HepG2 (cell line): ENCODE measurements at regions not wholly inside any gene's neighbourhood (a gene's known extent, or its start where the extent isn't known, plus 50 kb on each side); places are given as distances from the start of the nearest gene placed in this dataset.

Experiments
- ATAC-seq: fragments of 200-7000 bp; cut with Tn5 transposase; 3 replicates; pipeline ENCODE4 v1.9.1; 2020; ENCODE audit warnings: mild to moderate bottlenecking, moderate library complexity
- BruUV-seq: library from RNA; stranded (reverse); fragments of 400-500 nt; replicated peaks from 2 replicates; lab custom pipeline; 2021; lab: Mats Ljungman, UMichigan
- CTCF ChIA-PET: fragments of 300-600 bp; formaldehyde crosslinking; extraction: SDS; loops from one replicate; lab custom pipeline; 2021; ENCODE audit warnings: low total read pairs, inconsistent platforms, low intra/inter-chr PET ratio; lab: Yijun Ruan, JAX
- POLR2A ChIA-PET: fragments of 350-600 bp; sonication (Branson Sonifier 250); formaldehyde crosslinking; loops from one replicate; lab custom pipeline; 2020; ENCODE audit warnings: antibody characterized with exemption, inconsistent platforms; lab: Yijun Ruan, JAX
- DNase-seq: peaks from one replicate; pipeline ENCODE4 v3.0.0-alpha.2; 2015; ENCODE audit warnings: low spot score
- FAIRE-seq: peaks from 3 replicates; lab custom pipeline; 2011; peaks lifted over from hg19 to GRCh38; lab: Jason Lieb, UNC
- H2AFZ ChIP-seq: one replicate; pipeline ENCODE4 v1.6.1; 2011; ENCODE audit warnings: low read length, inconsistent platforms
- H3K27ac ChIP-seq: fragments of 300-600 bp; 3 replicates; pipeline ENCODE4 v1.8.0; 2011; ENCODE audit warnings: mixed run types, mild to moderate bottlenecking, mixed read lengths, low read length, inconsistent platforms; ENCODE audit not compliant: insufficient read depth; ENCODE audit errors: extremely low read length
- H3K27me3 ChIP-seq, 2 experiments: fragments of 200-600 bp in 1 of 2; 2 replicates in 1 of 2; 3 replicates in 1 of 2; pipeline versions ENCODE4 v1.6.0 to v1.8.0; 2011; ENCODE audit warnings: low read length in 2 of 2, mild to moderate bottlenecking in 2 of 2, moderate library complexity in 2 of 2, inconsistent platforms in 1 of 2; ENCODE audit not compliant: insufficient read depth in 2 of 2, control insufficient read depth in 1 of 2
- H3K36me3 ChIP-seq, 2 experiments: fragments of 200-600 bp in 1 of 2; replicated peaks in 1 of 2; 2 replicates in 1 of 2; 3 replicates in 1 of 2; pipeline versions ENCODE4 v1.5.1 to v1.8.0; 2011; ENCODE audit warnings: low read length in 2 of 2, inconsistent platforms in 1 of 2; ENCODE audit not compliant: insufficient read depth in 2 of 2, control insufficient read depth in 1 of 2
- H3K4me1 ChIP-seq: 2 replicates; pipeline ENCODE4 v1.5.1; 2012; ENCODE audit warnings: low read length, inconsistent platforms; ENCODE audit not compliant: insufficient read depth
- H3K4me2 ChIP-seq: 2 replicates; pipeline ENCODE4 v1.6.0; 2011; ENCODE audit warnings: low read depth, low read length, inconsistent platforms
- H3K4me3 ChIP-seq, 3 experiments: fragments of 200-600 bp in 1 of 3; sonication (generic), shearing (Covaris generic) in 1 of 3; replicated peaks in 1 of 3; 2 replicates each; pipeline ENCODE4 v1.5.1; 2011 to 2016; ENCODE audit warnings: low read length in 3 of 3, inconsistent platforms in 2 of 3, low read depth in 2 of 3, mild to moderate bottlenecking in 2 of 3, control low read depth in 1 of 3, mixed read lengths in 1 of 3; ENCODE audit not compliant: insufficient read depth in 1 of 3
- H3K79me2 ChIP-seq: one replicate; pipeline ENCODE4 v1.6.1; 2011; ENCODE audit warnings: low read length, inconsistent platforms; ENCODE audit not compliant: insufficient read depth
- H3K9ac ChIP-seq: 2 replicates; pipeline ENCODE4 v1.6.0; 2011; ENCODE audit warnings: mild to moderate bottlenecking, low read depth, low read length, inconsistent platforms; ENCODE audit not compliant: insufficient read depth
- H3K9me3 ChIP-seq: 2 replicates; pipeline ENCODE4 v1.5.1; 2012; ENCODE audit warnings: mild to moderate bottlenecking, low read length
- H4K20me1 ChIP-seq: 2 replicates; pipeline ENCODE4 v1.6.0; 2011; ENCODE audit warnings: inconsistent platforms, mild to moderate bottlenecking, low read length, moderate library complexity; ENCODE audit not compliant: insufficient read depth
- AKAP8 ChIP-seq: sonication (generic); formaldehyde crosslinking; IDR thresholded peaks from 2 replicates; pipeline ENCODE4 v1.5.1; 2020; ENCODE audit warnings: mild to moderate bottlenecking, missing genetic modification reagents
- EEA1 ChIP-seq: sonication (generic); formaldehyde crosslinking; IDR thresholded peaks from 2 replicates; pipeline ENCODE4 v1.5.1; 2020; ENCODE audit warnings: mild to moderate bottlenecking, missing genetic modification reagents, borderline replicate concordance
- EHMT2 ChIP-seq: fragments of 200-600 bp; sonication (generic); IDR thresholded peaks from 2 replicates; pipeline ENCODE4 v1.7.0; 2017; ENCODE audit warnings: antibody characterized with exemption, low read depth, low read length, borderline replicate concordance
- FLYWCH1 ChIP-seq: sonication (generic); formaldehyde crosslinking; IDR thresholded peaks from 2 replicates; pipeline ENCODE4 v1.8.1; 2023; ENCODE audit warnings: mild to moderate bottlenecking, missing genetic modification reagents
- MED1 ChIP-seq: sonication (generic); formaldehyde crosslinking; IDR thresholded peaks from 2 replicates; pipeline ENCODE4 v1.4.0; 2020; ENCODE audit warnings: missing genetic modification reagents
- MEIS2 ChIP-seq: sonication (generic); formaldehyde crosslinking; IDR thresholded peaks from 2 replicates; pipeline ENCODE4 v1.9.0; 2021; ENCODE audit warnings: mild to moderate bottlenecking, missing genetic modification reagents
- SAFB2 ChIP-seq: sonication (generic); formaldehyde crosslinking; IDR thresholded peaks from 2 replicates; pipeline ENCODE4 v1.5.1; 2020; ENCODE audit warnings: missing genetic modification reagents, low read depth, mild to moderate bottlenecking, borderline replicate concordance
- SMARCC2 ChIP-seq: fragments of 450-650 bp; IDR thresholded peaks from 2 replicates; pipeline ENCODE4 v1.6.1; 2017; ENCODE audit warnings: antibody characterized with exemption, mild to moderate bottlenecking
- ZBTB42 ChIP-seq: sonication (generic); formaldehyde crosslinking; IDR thresholded peaks from 2 replicates; pipeline ENCODE4 v1.5.0; 2020; ENCODE audit warnings: mild to moderate bottlenecking, missing genetic modification reagents
- ZHX2 ChIP-seq, 2 experiments: sonication (generic) in 1 of 2; formaldehyde crosslinking in 1 of 2; IDR thresholded peaks; 2 replicates each; pipeline versions ENCODE4 v1.6.1 to v1.9.0; 2014 to 2022; ENCODE audit warnings: antibody characterized with exemption in 1 of 2, borderline replicate concordance in 1 of 2, inconsistent platforms in 1 of 2, low read depth in 1 of 2, missing genetic modification reagents in 1 of 2
- ZNF501 ChIP-seq: sonication (generic); formaldehyde crosslinking; IDR thresholded peaks from 2 replicates; pipeline ENCODE4 v1.5.1; 2020; ENCODE audit warnings: mild to moderate bottlenecking, moderate library complexity, missing genetic modification reagents
- ZNF547 ChIP-seq: sonication (generic); formaldehyde crosslinking; IDR thresholded peaks from 2 replicates; pipeline ENCODE4 v1.5.1; 2020; ENCODE audit warnings: mild to moderate bottlenecking, missing genetic modification reagents
- ZNF780A ChIP-seq: sonication (generic); formaldehyde crosslinking; IDR thresholded peaks from 2 replicates; pipeline ENCODE4 v1.8.0; 2022; ENCODE audit warnings: mild to moderate bottlenecking, missing genetic modification reagents, moderate library complexity
- WGBS: methylation state at CpG from one replicate; pipeline ENCODE4 v1.1.6; 2017; ENCODE audit warnings: low lambda C conversion rate; 5-methylcytosine and 5-hydroxymethylcytosine counted together
- in situ Hi-C: cut with HindIII; loops from 2 replicates; pipeline ENCODE4 v1.10.0; 2017; ENCODE audit warnings: low pct_unique_long_range_greater_than_20kb; ENCODE audit not compliant: extremely low pct_ligation_motif_present
- intact Hi-C: fragments of 100-400 bp; cut with micrococcal nuclease; formaldehyde crosslinking; loops from one replicate; pipeline ENCODE4 v1.10.0; 2022; ENCODE audit not compliant: unreplicated experiment

- Histone ChIP-seq H3K4me3 (no peak overlapping the region), H3K4me2 (no peak overlapping the region)
- ATAC-seq: no peak
- TF ChIP-seq FLYWCH1 (CRISPR knock-in tag): no peak
- TF ChIP-seq, all 625 proteins: peak for 0
- Histone ChIP-seq H2AFZ (no peak overlapping the region), H3K4me1 (no peaks in the 10 kb centered on the region), H3K9ac (no peak overlapping the region), H3K79me2 (no peaks in the 10 kb centered on the region), H3K27ac (no peak overlapping the region), H3K27me3 (no peaks in the 10 kb centered on the region), H3K9me3 (no peaks in the 10 kb centered on the region), H4K20me1 (no peaks in the 10 kb centered on the region), H3K36me3 (no peaks in the 10 kb centered on the region)
- in situ Hi-C loops: no loop called here
- FAIRE-seq: no peak
- WGBS: 14% methylated on average over 5 of the region's 5 CpGs
- DNase-seq: no peak
- intact Hi-C loops: no loop called here
- no TSS peak for BruUV-seq
- ChIA-PET POLR2A (no interaction called here), CTCF (no interaction called here)
Measured at GRCh38 chr4:71266090-71266794, 72.6 kb upstream of the SLC4A4 start.

- no peak for DNase-seq
- TF ChIP-seq SMARCC2 (no peak), ZNF547 (no peak), ZNF501 (no peak), MEIS2 (CRISPR knock-in tag) (no peak), AKAP8 (CRISPR knock-in tag) (no peak), SAFB2 (CRISPR knock-in tag) (no peak), ZNF780A (no peak), ZBTB42 (CRISPR knock-in tag) (no peak), EEA1 (CRISPR knock-in tag) (no peak), ZHX2 (IDR thresholded peaks at IDR 0.05; ENCODE audit: low read depth) (no peak), ZHX2 (CRISPR knock-in tag; IDR thresholded peaks at IDR 0.05; ENCODE audit: borderline replicate concordance) (no peak), MED1 (CRISPR knock-in tag) (no peak), EHMT2 (no peak)
Measured at GRCh38 chr4:71267244-71267643, 71.6 kb upstream of the SLC4A4 start.

More at GRCh38 chr4:71267244-71267643, 71.6 kb upstream of the SLC4A4 start:
- Histone ChIP-seq H3K27ac (no peak overlapping the region), H3K36me3 (no peaks in the 10 kb centered on the region), H2AFZ (no peak overlapping the region), H3K9ac (no peak overlapping the region), H3K79me2 (no peaks in the 10 kb centered on the region), H3K4me1 (no peaks in the 10 kb centered on the region), H3K4me2 (no peak overlapping the region), H3K9me3 (no peaks in the 10 kb centered on the region), H3K4me3 (no peak overlapping the region), H3K27me3 (no peaks in the 10 kb centered on the region), H4K20me1 (no peaks in the 10 kb centered on the region)
- ATAC-seq (no peak), FAIRE-seq (no peak)
- intact Hi-C loops (no loop called here), in situ Hi-C loops (no loop called here)
- BruUV-seq: no TSS peak
- 8% methylated on average over 1 of the region's 1 CpG for WGBS
- ChIA-PET CTCF (no interaction called here), POLR2A (no interaction called here)
